ENCODE measurements at regions not wholly inside any gene's neighbourhood (a gene's known extent, or its start where the extent isn't known, plus 50 kb on each side); places are given as distances from the start of the nearest gene placed in this dataset.
"Not testable (repeated sequence)": the region's sequence is repeated elsewhere in the genome, so short reads cannot be mapped to it uniquely, and the experiment has no call there.

GRCh38 chr13:104571161-104571892 lies 1505.1 kb upstream of the SLC10A2 start:
- no peak for DNase-seq

DNA sequence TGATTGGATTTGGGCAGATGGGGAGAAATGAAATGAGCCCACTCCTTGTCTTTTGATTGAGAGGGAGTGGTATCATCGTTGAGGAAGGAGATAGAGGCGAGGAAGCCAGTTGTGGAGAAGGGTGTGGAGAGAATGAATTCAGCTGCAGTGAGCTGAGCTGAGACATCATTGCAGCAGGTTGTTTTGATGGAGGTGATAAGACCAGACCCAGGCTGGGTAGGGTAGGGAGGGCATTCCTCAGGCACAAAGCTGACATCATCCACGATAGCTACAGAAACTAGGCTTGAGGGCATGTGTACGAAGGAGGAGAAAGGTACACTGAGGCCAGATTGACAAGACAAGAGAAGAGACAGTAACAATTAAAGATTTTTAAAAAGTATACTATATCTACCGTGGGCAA lies 1500.9 kb upstream of the SLC10A2 start:
- DNase-seq, result no peak

GRCh38 chr13:104565888-104566287 lies 1499.7 kb upstream of the SLC10A2 start:
- DNase-seq, result no peak

DNA sequence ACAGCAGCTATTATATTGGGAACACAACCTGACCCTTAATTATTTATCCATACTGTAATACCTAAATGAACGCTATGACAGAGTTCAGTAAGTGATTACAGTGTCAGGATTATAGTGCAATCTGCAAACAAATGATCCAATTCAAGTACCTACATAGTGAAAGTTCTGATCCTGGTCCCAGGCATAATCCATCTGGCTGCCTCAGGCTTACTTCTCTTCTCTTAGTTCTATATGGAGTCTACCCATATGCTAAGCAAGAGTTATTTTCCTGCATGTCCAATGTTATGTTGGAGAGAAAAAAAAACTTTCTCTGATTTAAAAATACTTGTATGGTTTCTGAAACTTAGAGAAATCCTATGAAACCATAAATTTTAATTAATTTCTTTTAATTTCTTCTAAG lies 1487.7 kb upstream of the SLC10A2 start:
- DNase-seq, result no peak

- no peak for DNase-seq
These were observed 1487.0 kb upstream of the SLC10A2 start for GRCh38 chr13:104553186-104553585.

- DNase-seq, result no peak
These were observed 1468.6 kb upstream of the SLC10A2 start for GRCh38 chr13:104534847-104535246.

- DNase-seq, result no peak
These were observed 1465.9 kb upstream of the SLC10A2 start for GRCh38 chr13:104532132-104532531.

DNA sequence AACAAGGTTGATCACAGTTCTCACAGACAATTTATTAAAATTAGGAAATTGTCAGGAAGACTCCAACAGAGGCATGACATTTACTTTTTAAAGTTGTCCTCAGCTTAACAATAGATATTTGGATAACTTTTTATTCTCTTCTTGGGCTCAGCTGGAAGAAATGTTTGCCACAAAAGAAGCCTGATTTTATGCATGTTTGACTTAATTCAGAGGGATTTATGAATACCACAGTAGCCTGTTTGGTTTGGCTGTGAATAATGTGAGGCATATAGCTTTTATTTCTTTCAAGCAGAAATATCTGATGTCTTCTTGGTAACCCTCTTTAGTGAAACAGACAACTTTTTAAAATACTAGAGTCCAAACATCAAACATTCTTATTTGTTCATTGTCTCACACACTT lies 1464.5 kb upstream of the SLC10A2 start:
- DNase-seq, result no peak

DNA sequence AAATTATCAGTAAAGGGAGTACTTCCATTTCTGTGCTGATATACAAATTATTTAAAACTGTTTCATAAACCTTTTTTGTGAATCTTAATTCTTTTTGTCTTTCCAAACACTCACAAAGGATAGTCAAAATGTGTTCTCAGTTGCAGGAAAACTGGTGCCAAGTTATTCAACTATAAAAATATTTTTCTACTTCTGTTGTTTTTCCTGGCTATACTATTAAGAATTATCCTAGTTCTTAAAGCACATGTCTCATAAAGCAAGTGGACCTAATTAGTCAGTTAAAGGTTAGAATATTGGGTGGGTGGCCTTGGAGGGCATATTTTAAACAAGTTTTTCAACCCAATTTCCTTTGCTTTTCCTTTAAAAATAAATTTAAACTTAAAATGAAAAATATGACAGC lies 1460.3 kb upstream of the SLC10A2 start:
- no peak for DNase-seq

DNA sequence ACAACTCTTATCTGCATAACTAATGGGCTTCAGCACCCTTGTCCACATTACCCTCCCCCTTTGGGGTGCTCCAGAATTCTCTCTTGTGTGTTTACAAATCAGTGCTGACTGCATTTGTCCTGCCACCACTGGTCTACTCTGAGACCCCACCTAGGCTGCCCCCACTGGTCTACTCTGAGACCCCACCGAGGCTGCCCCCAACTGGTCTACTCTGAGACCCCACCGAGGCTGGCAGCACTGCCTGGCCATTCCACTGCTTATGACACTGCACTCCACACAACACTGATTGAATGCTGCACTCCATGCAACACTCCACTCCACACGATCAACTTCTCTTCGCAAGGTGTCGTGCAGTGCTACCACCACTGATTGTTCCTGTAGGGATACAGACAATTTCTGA lies 1459.2 kb upstream of the SLC10A2 start:
- no peak for DNase-seq

DNA sequence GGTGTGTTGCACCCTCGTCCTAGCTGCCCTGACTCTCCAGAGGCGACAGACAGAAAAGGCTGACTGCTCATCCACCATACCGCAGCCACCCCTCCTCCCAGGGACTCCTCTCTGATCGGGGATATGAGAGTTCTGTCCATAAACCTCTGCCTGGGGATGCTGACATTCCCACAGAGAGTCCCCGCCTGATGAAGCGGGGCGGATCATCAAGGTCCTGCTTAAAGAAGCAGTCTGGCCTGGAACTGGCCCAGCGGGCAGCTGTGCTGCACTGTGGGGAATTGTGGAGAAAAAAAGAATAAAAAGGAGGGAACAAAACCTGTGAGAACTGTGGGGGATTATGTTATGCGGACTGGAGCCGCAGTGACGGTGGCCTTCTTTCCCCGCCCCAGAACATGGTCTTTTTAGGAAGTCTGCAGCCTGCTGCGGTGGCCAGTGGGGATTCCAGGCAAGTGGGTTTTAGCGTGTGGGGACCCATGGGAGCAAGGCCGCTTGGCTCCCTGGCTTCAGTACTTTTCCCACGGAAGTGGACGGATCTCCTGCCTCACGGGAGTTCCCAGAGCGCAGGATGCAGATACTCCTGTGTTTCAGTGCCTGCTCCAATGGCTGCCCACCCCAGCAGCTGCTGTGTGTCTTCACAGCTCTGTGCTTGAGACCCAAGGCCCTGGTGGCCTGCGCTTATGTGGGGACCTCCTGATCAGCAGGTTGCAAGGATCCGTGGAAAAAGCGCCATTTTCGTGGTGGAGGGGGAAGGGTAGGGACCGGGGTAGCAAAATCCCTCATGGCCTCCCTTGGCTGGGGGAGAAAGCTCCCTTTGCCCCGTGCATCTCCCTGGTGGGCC lies 1456.2 kb upstream of the SLC10A2 start:
- no peak for DNase-seq

DNA sequence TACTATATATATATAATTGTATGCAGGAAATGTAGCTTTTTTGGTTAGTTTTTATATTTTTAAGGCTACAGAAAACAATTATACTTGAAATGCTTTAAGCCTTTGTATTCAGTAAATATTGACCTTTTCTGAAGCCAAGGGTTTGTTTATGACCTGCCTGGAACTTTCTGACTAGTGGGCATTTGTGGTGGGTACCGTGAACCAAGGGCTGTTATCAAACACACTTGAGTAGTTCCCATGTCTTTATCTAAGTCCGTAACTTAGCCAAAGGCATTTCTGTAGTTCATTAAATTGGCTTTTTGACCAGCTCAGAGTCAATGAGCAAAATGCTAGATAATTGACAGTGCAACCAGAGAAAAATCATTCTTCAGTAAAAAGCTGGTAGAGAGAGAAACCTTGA lies 1444.2 kb upstream of the SLC10A2 start:
- DNase-seq, result no peak

DNA sequence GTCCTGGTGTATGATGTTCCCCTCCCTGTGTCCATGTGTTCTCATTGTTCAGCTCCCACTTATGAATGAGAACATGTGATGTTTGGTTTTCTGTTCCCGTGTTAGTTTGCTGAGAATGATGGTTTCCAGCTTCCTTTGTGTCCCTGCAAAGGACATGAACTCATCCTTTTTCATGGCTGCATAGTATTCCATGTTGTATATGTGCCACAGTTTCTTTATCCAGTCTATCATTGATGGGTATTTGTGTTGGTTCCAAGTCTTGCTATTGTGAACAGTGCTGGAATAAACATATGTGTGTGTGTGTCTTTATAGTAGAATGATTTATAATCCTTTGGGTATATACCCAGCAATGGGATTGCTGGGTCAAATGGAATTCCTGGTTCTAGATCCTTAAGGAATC lies 1427.3 kb upstream of the SLC10A2 start:
- DNase-seq, result not testable (repeated sequence)

GRCh38 chr13:104491916-104492315 lies 1425.7 kb upstream of the SLC10A2 start:
- DNase-seq, result no peak

DNA sequence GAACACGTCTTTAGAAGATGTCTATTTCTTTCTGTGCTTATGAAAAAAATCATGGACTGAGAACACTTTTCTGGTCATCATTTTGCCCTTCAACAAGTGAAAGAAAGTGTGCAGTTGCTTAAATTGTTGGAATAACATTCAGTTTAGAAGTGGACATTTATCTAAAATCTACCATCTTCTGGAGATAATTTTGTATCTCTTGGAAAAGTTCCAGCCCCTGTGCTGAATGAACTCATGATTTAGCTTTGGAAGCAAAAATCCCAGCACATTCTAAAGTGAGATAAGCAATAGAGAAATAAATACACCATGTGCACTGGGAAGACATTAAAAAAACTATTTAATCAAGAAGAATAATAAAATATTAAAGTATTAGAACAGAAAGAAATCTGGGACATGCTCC lies 1420.8 kb upstream of the SLC10A2 start:
- no peak for DNase-seq

DNA sequence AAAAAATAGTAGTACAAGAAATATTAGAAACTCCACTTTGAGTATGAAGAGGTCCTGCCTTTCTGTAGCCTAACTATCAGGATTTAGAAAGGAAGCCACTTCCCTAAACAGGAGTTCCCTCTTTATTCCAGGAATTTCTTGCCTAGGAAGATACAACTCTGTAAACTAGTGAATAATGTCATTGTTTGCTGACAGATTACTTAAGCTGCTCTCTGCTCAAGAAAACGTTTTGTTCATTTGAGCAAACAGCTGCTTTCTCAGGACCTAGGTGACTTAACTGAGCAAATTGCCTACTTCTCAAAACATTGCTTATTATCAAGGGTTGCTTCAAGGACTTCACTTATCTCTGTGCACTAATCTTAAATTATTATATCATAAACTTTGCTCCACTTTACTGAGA lies 1419.4 kb upstream of the SLC10A2 start:
- no peak for DNase-seq

DNA sequence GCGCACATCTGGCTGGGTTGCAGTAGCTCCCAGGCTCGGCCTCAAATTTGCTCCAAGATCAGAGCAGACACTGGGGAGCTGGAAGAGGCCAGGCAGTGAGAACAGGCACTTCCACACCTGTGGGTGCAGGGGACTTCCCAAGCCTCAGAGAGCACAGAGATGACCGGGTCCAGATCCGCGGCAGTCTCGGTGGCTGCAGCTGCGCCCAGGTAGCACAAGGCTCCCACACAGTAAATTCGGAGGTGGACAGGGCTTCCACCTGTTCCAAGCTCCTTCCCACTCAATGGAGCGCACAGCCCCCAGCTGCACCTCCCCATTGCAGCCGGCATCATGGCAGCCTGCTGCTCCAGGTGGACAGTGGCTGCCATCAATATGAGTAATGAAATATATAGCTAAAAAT lies 1417.4 kb upstream of the SLC10A2 start:
- DNase-seq, result no peak

DNA sequence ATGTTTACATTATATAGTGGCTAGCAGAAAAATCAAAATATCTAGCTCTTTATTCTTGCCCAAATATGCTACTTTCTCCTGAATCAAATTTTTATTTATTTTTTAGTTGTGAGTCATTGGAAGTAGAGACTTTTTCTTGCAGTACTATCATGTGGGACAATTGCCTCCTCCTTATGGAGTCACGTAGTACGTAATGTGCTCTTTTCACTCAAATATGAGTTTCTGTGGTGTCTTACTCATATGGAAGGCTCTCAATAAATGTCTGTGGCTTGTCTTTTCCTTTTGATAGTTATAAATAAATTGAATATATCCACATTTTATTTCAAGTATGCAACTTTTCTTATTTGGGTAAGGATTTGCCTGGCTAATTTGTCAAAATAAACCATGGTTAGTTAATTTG lies 1411.0 kb upstream of the SLC10A2 start:
- no peak for DNase-seq

DNA sequence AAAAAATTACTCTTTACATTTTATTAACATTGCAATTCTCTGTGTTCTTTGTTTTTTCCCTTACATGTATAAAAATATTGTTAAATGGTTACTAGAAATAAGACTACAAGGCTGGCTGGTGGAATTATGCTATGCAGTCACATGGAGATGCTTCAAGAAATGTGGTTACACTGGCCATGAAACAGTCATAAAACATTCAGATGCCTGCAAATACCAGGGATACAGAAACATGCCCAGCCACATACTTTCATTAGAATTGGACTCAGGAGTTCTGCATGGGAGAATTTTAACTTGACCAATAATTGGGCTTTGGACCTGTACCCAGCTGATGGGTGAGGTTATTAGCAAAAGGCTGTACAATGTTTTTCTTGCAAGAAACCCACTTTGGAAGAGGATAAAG lies 1407.7 kb upstream of the SLC10A2 start:
- DNase-seq, result no peak

GRCh38 chr13:104466016-104466415 lies 1399.8 kb upstream of the SLC10A2 start:
- DNase-seq, result no peak

- DNase-seq, result no peak
These were observed 1394.8 kb upstream of the SLC10A2 start for GRCh38 chr13:104461049-104461448.

GRCh38 chr13:104460554-104460953 lies 1394.3 kb upstream of the SLC10A2 start:
- no peak for DNase-seq

DNA sequence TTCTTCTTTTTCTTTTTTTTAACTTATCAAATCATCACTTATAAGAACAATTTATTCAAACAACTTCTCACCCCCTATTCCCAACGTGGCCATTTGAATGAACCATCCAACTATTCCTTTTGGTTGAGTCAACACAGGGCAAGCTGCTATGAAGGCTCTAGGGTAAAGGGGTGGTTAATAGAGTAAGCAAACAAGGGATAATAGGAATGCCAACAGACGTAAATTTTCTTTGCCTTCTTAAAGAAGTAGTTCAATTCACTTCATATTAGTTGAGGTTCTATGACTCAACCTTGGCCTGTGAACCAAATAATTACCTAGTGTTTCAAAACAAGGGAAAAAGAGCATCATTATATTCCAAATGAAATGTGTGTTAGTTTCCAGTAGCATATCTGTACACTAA lies 1383.8 kb upstream of the SLC10A2 start:
- no peak for DNase-seq

GRCh38 chr13:104447348-104447747 lies 1381.1 kb upstream of the SLC10A2 start:
- no peak for DNase-seq

DNA sequence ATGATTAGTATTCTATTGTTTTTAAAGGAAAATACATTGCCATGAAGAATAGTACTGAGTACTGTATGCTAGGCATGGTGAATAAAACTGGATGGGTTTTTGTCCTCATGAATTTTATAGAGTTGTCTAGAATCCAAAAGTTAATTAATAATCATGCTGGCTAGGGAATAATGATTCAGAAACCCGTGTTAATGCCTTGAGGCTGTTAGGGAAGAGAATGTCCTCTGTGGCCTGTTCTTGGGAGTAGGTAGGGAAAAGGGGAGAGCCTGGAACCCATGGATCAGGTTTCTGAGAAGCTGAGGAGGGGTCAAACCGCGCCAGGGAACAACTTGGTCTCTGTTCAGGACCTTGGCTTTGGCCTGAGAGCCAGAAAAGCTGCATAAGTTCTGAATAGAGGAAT lies 1376.3 kb upstream of the SLC10A2 start:
- DNase-seq, result no peak
